ENCODE measurements at regions not wholly inside any gene's neighbourhood (a gene's known extent, or its start where the extent isn't known, plus 50 kb on each side); places are given as distances from the start of the nearest gene placed in this dataset.
A peak's percentile ranks its signal among the peaks of the same experiment; 100 is the strongest.

DNA sequence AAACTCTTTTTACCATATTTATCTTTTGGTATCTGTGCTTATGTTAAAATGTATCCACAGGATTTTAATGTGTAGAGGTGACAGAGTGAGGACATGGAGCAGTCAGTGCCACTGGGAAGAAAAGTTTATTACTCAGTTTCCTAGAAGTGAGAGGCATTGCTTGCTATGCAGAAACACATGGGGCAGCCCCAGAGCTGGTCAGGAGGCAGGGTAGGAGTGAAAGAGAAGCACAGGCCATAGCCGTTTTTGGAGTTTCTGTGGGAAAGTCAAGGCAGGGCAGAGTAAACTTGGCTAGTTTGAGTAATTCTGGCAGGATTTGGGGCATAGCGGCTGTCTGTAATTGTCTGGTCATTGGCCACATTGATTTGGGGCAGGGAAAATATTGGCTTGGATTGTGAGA lies 370.9 kb downstream of the FGF9 start:
- DNase-seq, result no peak
- Mint-ChIP-seq H3K9me3 (peaks cover 32% of the 10 kb centered on the region), H3K4me1 (peaks cover 39% of the 10 kb centered on the region), H3K4me3 (peak overlapping the region; percentile 87), H3K27ac (no peak overlapping the region), H3K27me3 (ENCODE audit: low read depth, poor library complexity) (no peaks in the 10 kb centered on the region), H3K36me3 (ENCODE audit: low read depth) (peaks cover 17% of the 10 kb centered on the region)
- TF ChIP-seq CTCF (IDR thresholded peaks at IDR 0.05), result no peak

GRCh38 chr13:22047082-22047784 lies 376.4 kb downstream of the FGF9 start:
- H3K4me3 Mint-ChIP-seq, result no peak overlapping the region
- no peak for DNase-seq
- H3K27me3 Mint-ChIP-seq (ENCODE audit: low read depth, poor library complexity), result peaks cover under 1% of the 10 kb centered on the region
- peak overlapping the region; percentile 64 for H3K27ac Mint-ChIP-seq
- TF ChIP-seq CTCF (IDR thresholded peaks at IDR 0.05), result no peak
- H3K36me3 Mint-ChIP-seq (ENCODE audit: low read depth), result peaks cover 17% of the 10 kb centered on the region
- H3K4me1 Mint-ChIP-seq, result peaks cover 63% of the 10 kb centered on the region
- H3K9me3 Mint-ChIP-seq, result peaks cover 15% of the 10 kb centered on the region

GRCh38 chr13:22047785-22048104 lies 376.9 kb downstream of the FGF9 start:
- Mint-ChIP-seq H3K9me3 (peaks cover 14% of the 10 kb centered on the region), H3K27ac (peak overlapping the region; percentile 64), H3K27me3 (ENCODE audit: low read depth, poor library complexity) (peaks cover 4% of the 10 kb centered on the region), H3K4me1 (peaks cover 63% of the 10 kb centered on the region), H3K4me3 (no peak overlapping the region), H3K36me3 (ENCODE audit: low read depth) (peaks cover 17% of the 10 kb centered on the region)
- no peak for DNase-seq
- no peak for TF ChIP-seq CTCF (IDR thresholded peaks at IDR 0.05)

GRCh38 chr13:22049384-22049783 lies 378.5 kb downstream of the FGF9 start:
- Mint-ChIP-seq H3K27me3 (ENCODE audit: low read depth, poor library complexity) (peaks cover 4% of the 10 kb centered on the region), H3K9me3 (peaks cover 3% of the 10 kb centered on the region), H3K4me3 (no peak overlapping the region), H3K27ac (no peak overlapping the region), H3K4me1 (peaks cover 59% of the 10 kb centered on the region), H3K36me3 (ENCODE audit: low read depth) (peaks cover 17% of the 10 kb centered on the region)
- no peak for TF ChIP-seq CTCF (IDR thresholded peaks at IDR 0.05)
- no peak for DNase-seq

DNA sequence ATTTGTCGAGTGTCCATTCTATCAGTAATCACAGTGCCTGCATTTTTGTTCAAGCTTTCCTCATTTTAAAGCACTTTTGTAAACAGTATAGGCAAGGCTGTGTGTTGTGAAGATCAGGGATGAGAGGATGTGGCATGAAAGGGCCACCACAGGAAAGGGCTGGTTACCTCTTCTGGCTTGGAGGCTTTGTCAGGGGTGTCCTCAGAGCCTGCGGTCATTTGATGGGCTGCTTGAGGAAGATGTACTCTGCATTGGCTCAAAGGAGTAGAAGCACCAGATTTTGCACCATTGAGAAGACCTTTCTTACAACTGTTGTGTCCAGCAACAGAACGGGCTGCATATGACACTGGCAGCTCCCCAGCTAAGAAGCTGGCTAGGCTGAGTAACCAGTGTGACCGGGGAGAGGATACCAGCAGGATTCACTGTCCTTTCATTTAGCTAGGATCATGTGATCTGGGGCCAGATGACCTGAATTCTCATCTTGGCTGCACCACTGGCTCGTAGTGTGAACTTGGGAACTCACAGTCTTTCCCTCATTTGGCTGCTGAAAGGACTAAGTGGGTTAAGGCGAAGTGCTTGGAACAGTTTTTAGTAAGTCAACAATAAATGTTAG lies 380.2 kb downstream of the FGF9 start:
- Mint-ChIP-seq H3K36me3 (ENCODE audit: low read depth) (peaks cover 27% of the 10 kb centered on the region), H3K27ac (no peak overlapping the region), H3K4me1 (peaks cover 57% of the 10 kb centered on the region), H3K4me3 (no peak overlapping the region), H3K9me3 (peaks cover 8% of the 10 kb centered on the region), H3K27me3 (ENCODE audit: low read depth, poor library complexity) (peaks cover 8% of the 10 kb centered on the region)
- DNase-seq, result no peak
- no peak for TF ChIP-seq CTCF (IDR thresholded peaks at IDR 0.05)

- peaks cover 9% of the 10 kb centered on the region for H3K9me3 Mint-ChIP-seq
- peaks cover 32% of the 10 kb centered on the region for H3K36me3 Mint-ChIP-seq (ENCODE audit: low read depth)
- H3K27me3 Mint-ChIP-seq (ENCODE audit: low read depth, poor library complexity), result peaks cover 11% of the 10 kb centered on the region
- H3K27ac Mint-ChIP-seq, result no peak overlapping the region
- no peak for DNase-seq
- H3K4me1 Mint-ChIP-seq, result peaks cover 37% of the 10 kb centered on the region
- TF ChIP-seq CTCF (IDR thresholded peaks at IDR 0.05), result no peak
- H3K4me3 Mint-ChIP-seq, result no peak overlapping the region
Observed at GRCh38 chr13:22053053-22053452, 382.2 kb downstream of the FGF9 start.
